ENCODE measurements at regions not wholly inside any gene's neighbourhood (a gene's known extent, or its start where the extent isn't known, plus 50 kb on each side); places are given as distances from the start of the nearest gene placed in this dataset.

DNA sequence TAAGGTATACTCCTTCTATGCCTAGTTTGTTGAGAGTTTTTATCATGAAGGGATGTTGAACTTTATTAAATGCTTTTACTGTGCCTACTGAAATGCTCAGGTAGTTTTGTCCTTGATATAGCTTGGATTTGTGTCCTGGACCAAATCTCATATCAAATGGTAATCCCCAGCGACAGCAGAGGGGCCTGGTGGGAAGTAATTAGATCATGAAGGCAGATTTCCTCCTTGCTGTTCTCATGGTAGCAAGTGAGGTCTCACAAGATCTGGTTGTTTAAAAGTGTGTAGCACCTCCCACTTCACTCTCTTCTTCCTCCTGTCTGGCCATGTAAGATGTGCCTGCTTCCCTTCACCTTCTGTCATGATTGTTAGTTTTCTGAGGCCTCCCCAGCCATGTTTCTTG, 78.2 kb downstream of the KIF2B start:
- TF ChIP-seq, protein P1, sequence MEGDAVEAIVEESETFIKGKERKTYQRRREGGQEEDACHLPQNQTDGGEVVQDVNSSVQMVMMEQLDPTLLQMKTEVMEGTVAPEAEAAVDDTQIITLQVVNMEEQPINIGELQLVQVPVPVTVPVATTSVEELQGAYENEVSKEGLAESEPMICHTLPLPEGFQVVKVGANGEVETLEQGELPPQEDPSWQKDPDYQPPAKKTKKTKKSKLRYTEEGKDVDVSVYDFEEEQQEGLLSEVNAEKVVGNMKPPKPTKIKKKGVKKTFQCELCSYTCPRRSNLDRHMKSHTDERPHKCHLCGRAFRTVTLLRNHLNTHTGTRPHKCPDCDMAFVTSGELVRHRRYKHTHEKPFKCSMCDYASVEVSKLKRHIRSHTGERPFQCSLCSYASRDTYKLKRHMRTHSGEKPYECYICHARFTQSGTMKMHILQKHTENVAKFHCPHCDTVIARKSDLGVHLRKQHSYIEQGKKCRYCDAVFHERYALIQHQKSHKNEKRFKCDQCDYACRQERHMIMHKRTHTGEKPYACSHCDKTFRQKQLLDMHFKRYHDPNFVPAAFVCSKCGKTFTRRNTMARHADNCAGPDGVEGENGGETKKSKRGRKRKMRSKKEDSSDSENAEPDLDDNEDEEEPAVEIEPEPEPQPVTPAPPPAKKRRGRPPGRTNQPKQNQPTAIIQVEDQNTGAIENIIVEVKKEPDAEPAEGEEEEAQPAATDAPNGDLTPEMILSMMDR (IDR thresholded peaks at IDR 0.05 in 8 of 11, conservative IDR thresholded peaks at IDR 0.05 in 3 of 11), result no peak
- TF ChIP-seq POLR2A (IDR thresholded peaks at IDR 0.05) (no peak), POLR2AphosphoS5 (IDR thresholded peaks at IDR 0.05) (no peak)
- no peak for DNase-seq
- H3K27me3 ChIP-seq (replicated peaks in 1 of 7), result no peaks in the 10 kb centered on the region
- no peak overlapping the region for H3K4me3 ChIP-seq
- intact Hi-C loops (cut with DNase I; ENCODE audit: low total_unique reads), result no loop called here
- no peaks in the 10 kb centered on the region for H3K4me1 ChIP-seq
- H3K9me3 ChIP-seq, result peaks cover 0 to 52% (median 29%) of the 10 kb centered on the region in 8 donors
- no peaks in the 10 kb centered on the region for H3K36me3 ChIP-seq
- H3K27ac ChIP-seq, result no peak overlapping the region
- 75 to 91% (median 85%) methylated on average over 1 of the region's 1 CpG for WGBS, 5 donors

GRCh38 chr17:53907435-53907834, 84.7 kb downstream of the KIF2B start:
- Histone ChIP-seq H3K27me3 (replicated peaks in 1 of 7) (no peaks in the 10 kb centered on the region), H3K4me1 (no peaks in the 10 kb centered on the region), H3K9me3 (peaks cover 0 to 25% (median 11%) of the 10 kb centered on the region in 8 donors), H3K36me3 (no peaks in the 10 kb centered on the region), H3K4me3 (no peak overlapping the region), H3K27ac (no peak overlapping the region)
- 35 to 59% (median 42%) methylated on average over 1 of the region's 1 CpG for WGBS, 5 donors
- DNase-seq, result no peak
- intact Hi-C loops (cut with DNase I; ENCODE audit: low total_unique reads), result no loop called here
- TF ChIP-seq POLR2A (IDR thresholded peaks at IDR 0.05) (no peak), POLR2AphosphoS5 (IDR thresholded peaks at IDR 0.05) (no peak)
- TF ChIP-seq, protein P1 (IDR thresholded peaks at IDR 0.05 in 8 of 11, conservative IDR thresholded peaks at IDR 0.05 in 3 of 11), result no peak

DNA sequence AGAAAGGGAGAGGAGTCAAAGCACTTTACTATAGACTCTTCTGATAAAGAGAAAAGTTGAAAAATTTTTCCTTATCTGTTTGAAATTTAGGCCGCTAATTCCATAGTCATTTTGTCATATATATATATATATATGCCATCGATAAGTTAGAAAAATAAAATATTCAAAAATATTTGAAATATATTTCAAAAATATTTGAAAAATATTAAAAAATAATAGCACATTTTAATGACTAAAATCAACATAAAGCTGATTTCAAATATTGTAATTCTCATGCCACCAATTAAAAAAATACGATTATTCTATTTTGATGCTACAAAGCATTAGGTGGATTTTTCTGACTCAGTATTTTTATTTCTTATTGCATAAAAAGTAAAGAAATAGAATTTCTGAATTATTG, 87.1 kb downstream of the KIF2B start:
- DNase-seq, result no peak
- WGBS, 5 donors, result 90 to 95% (median 94%) methylated on average over 3 of the region's 3 CpGs
- no peak overlapping the region for H3K4me3 ChIP-seq
- no peaks in the 10 kb centered on the region for H3K27me3 ChIP-seq (replicated peaks in 1 of 7)
- no peaks in the 10 kb centered on the region for H3K4me1 ChIP-seq
- H3K36me3 ChIP-seq, result no peaks in the 10 kb centered on the region
- H3K9me3 ChIP-seq, result peaks cover 0 to 10% (median 1%) of the 10 kb centered on the region in 8 donors
- no peak for TF ChIP-seq POLR2A (IDR thresholded peaks at IDR 0.05)
- TF ChIP-seq, protein P1 (IDR thresholded peaks at IDR 0.05 in 8 of 11, conservative IDR thresholded peaks at IDR 0.05 in 3 of 11), result no peak
- TF ChIP-seq POLR2AphosphoS5 (IDR thresholded peaks at IDR 0.05), result no peak
- H3K27ac ChIP-seq, result no peak overlapping the region
- intact Hi-C loops (cut with DNase I; ENCODE audit: low total_unique reads), result no loop called here

GRCh38 chr17:53912117-53912516, 89.4 kb downstream of the KIF2B start:
- no peak for DNase-seq
- WGBS, 5 donors, result 49 to 74% (median 59%) methylated on average over 1 of the region's 1 CpG
- TF ChIP-seq, protein P1 (IDR thresholded peaks at IDR 0.05 in 8 of 11, conservative IDR thresholded peaks at IDR 0.05 in 3 of 11), result no peak
- no peak for TF ChIP-seq POLR2A (IDR thresholded peaks at IDR 0.05)
- no peak for TF ChIP-seq POLR2AphosphoS5 (IDR thresholded peaks at IDR 0.05)
- intact Hi-C loops (cut with DNase I; ENCODE audit: low total_unique reads), result no loop called here
- Histone ChIP-seq H3K36me3 (no peaks in the 10 kb centered on the region), H3K4me1 (no peaks in the 10 kb centered on the region), H3K27me3 (replicated peaks in 1 of 7) (no peaks in the 10 kb centered on the region), H3K27ac (no peak overlapping the region), H3K9me3 (peaks cover 0 to 5% (median 0%) of the 10 kb centered on the region in 8 donors), H3K4me3 (no peak overlapping the region)
